Globus pallidus (tissue), 1 donor: ENCODE measurements at regions not wholly inside any gene's neighbourhood (a gene's known extent, or its start where the extent isn't known, plus 50 kb on each side); places are given as distances from the start of the nearest gene placed in this dataset.
"Not testable (repeated sequence)": the region's sequence is repeated elsewhere in the genome, so short reads cannot be mapped to it uniquely, and the experiment has no call there.

Experiments
- DNase-seq: peaks from one replicate; pipeline ENCODE4 v3.0.0-alpha.2; 2015; ENCODE audit warnings: low spot score

GRCh38 chr20:17891131-17891530 is 77.5 kb downstream of the SNX5 start:
- not testable (repeated sequence) for DNase-seq

- no peak for DNase-seq
These were observed 78.3 kb downstream of the SNX5 start for GRCh38 chr20:17890330-17890729.

GRCh38 chr20:17889226-17889625 is 79.4 kb downstream of the SNX5 start:
- DNase-seq: no peak

DNA sequence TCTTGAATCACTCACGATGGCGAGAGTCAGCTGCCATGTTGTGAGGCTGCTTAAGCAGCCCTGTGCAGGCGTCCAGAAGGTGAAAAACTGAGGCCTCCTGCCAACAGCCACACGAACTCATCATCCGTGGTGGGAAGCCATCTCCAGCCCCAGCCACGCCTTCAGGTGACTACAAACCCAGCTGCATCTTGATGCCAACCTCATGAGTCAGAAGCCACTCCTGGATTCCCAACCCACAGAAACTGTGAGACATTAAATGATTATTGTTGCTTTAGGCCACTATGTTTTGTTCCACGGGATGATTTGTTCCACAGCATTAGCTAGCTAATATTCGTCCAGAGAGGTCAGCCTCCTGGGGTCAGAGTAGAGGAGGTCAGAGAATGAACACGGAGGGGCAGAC is 80.5 kb downstream of the SNX5 start:
- no peak for DNase-seq

DNA sequence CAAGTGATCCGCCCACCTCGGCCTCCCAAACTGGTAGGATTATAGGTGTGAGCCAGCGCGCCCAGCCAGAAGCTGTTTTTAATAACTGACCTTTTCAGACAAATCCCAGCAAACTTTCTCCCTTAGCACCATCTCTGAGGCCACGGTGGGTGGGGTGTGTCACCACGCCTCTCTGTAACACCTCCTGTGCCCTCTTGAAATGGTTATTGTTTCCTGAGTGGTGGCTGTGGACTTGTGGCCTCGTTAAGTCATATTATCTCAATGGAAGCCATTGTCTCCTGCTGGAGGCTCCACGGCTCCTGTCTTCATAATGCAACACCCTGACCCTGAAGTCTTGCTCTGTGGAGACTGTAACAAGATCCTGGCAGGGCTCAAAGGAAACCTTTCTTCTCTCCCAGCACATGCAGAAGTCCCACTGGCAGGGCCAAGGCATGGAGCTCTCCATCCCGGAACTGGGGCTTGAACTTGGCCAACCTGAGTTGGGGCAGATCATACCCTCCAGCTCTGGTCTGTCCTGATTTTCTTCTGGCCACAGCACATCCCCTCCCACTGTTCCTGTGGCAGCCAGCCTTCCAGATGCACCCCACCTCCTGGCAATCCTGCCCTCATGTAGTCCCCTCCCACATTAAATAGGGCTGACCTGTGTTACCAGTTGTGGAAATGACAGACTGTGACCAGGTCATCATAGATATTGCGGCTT is 81.1 kb downstream of the SNX5 start:
- no peak for DNase-seq

DNA sequence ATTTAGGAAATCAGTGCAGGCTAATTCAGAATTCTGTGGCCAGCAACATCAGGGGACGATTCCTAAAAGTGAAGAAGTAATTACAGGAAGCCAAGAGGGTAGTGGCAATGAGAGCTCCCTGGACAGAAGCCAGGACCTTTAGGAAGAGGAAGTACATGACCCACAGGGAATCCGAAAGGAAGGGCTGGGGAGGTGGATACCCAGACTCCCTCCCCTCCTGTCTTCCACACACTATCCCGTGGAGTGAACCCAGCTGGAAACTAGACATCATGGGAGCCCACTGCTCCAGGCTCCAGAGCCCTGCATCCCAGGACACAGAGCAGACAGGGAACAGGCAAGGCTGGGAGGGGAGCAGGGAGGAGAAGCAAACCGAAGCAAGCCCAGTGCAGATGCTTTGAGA is 83.0 kb downstream of the SNX5 start:
- peak; percentile 33 for DNase-seq

- no peak for DNase-seq
These were observed 83.5 kb downstream of the SNX5 start for GRCh38 chr20:17885076-17885475.

DNA sequence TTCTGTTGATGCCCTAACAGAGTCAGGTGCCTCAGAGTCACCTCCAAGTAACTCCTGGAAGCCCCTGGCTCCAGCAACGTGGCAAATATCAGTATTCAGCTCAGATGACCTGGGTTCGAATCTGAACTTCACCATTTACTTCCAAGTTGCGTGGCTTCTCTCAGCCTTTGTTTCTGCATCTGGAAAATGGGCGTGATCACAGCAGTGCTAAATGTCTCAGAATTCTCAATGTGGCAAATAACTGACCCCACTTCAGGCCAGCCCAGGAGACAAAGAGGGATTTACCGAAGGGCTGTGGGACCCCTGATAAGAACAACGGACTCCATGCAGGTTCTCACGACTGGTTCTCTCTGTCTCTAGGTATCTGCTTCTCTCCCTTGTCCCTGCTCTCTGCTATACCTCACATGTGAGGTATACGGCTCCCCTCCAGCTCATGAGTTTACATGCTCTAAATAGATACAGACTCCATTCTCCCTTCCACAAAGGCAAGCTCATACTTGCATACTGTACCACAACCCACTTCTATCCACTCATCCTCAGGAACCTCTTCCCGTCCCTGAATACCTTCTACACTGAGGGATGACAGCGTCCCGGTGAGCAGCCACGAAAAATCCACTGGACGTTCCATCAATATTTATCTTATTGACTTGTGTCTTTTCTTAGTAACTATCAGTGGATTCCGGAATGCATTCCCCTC is 84.1 kb downstream of the SNX5 start:
- no peak for DNase-seq

DNA sequence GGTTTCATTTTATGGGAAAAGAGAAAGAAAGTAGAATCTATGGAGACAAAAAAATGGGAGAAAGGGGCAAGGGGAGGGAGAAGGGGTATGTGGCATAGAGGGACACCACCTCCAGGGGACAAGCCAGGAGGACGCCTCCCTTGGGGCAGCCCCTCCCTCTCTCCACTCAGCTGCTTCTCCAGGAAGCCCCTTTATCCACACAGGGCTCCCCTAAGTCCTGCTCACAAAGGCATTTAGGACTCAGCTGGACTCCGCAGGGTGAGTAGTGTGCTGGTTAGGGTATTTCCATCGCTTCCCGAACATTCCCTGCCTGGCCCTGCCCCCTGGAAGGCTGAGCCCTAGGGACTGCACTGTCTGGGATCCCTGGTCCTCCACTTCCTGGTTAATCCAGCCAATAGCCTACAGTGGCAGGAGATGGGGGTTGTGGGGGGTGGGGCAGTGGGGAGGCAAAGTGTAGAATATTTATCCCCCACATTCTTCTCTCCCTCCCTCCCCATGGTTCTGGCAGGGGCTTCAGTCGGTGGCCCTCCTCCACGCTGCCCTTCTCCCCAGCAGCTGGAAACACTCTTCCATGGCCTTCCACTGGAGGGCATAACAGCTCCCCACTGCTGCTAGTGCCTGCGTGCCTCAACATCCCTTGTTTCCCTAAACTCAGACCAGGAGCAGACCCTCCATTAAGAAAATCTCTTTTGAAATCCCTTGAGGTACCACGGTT is 84.8 kb downstream of the SNX5 start:
- DNase-seq: no peak

GRCh38 chr20:17882834-17883591 is 85.6 kb downstream of the SNX5 start:
- no peak for DNase-seq

GRCh38 chr20:17882065-17882833 is 86.3 kb downstream of the SNX5 start:
- peak; percentile 65 for DNase-seq

DNA sequence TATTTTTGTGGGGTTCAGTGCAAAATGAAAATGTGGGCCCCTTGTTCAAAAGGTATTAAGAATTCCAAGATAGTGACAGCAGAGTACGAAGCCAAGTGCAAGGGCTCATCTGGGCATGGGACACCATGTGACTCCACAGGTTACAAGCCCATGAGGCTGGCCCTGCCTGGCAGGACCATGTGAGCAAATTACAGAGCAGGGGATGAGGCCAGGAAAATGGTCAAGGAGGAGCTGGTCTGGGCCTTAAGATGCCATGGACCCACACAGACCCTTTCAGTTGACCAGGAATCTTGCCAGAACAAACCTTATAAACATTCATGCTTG is 86.9 kb downstream of the SNX5 start:
- DNase-seq: no peak

GRCh38 chr20:17878912-17879602 is 89.5 kb downstream of the SNX5 start:
- no peak for DNase-seq

GRCh38 chr20:17878069-17878911 is 90.3 kb downstream of the SNX5 start:
- no peak for DNase-seq

DNA sequence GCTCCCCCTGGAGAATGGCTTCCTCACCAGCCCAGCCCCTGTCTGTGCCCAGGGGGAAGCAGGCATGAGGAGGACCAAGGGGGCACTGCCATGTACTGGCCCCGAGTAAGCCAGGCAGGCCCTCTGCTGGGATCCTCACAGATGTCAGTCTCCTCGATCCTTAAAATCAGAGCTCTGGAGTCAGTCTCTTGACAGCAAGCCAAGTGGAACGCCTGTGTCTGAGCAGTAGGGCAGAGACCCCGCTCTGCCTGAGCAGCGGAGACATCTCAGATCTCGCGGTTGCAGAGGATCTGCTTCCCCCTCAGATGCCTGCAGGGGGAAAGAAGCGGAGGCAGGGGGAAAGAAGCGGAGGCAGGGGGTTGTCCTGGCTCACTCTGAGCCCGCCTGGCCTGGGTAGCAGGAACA is 92.6 kb downstream of the SNX5 start:
- DNase-seq: no peak

DNA sequence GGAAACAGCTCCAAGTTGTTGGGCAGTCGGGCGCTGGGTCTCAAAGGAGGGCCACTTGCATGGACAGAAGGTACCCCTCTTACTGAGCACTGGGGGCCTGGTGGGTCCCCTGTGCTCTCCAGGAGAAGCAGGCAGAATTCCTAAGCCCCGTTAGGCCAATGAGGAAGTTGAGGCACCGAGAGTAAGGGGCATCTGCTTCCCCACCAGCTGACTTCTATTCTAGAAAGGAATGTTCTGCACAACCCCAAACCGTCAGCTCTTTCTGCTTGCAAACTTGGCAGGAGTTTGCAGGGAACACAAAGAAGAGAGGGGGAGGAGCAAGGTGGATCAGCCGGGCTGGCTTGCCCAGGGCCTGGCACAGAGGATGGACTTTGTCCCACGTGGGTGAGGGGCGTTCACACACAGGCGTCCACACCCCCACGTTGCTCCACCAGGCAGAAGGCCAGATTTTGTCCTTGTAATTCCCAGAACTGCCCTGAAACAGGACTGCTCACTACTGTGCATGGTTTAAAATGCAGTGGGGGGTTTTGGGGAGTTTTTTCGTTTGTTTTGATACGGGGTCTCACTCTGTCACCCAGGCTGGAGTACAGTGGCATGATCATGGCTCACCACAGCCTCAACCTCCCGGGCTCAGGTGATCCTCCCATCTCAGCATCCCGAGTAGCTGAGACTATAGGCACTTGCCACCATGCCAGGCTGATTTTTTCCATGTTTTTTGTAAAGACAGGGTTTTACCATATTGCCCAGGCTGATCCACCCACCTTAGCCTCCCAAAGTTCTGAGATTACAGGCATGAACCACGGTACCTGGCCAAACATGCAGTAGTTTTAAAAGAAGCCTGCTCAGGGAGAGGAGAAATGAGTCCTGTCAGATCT is 93.3 kb downstream of the SNX5 start:
- peak; percentile 47 for DNase-seq

DNA sequence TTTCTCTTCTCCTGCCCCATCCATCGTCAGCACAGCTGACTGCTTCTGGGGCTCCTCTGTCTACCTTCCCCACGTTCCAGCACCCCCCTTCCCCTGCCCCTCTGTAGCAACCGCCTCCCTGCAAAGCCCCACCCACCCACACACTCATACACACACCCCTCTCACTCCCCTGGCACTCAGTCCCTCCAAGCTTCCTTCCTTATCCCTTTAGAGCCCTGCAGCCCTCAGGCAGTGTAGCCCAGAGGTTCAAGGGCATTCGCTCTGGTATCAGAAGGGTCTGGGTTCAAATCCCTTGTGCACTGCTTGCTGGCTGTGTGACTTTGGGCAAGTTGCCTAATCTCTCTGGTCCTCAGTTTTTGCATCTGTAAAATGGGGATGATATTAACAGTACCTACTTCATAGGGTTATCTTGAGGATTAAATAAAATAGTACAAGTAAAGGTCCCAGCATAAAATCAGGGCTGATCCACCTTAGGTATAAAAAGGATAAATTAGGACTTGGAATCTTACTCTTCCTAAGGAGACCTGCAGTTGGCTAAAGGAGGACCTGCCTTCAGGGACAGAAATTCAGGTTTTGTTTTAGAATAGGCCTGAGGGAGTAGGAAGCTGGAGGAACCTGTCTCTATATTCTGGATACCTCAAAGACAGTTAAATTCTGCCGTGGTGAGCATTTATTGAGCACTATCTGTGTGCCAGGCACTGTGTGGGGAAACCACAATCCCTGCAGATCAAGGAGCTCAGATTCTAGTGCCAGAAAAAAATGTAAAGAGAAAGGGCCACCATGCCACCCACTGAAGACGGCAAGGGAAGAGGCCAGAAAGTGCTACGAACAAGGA is 94.1 kb downstream of the SNX5 start:
- no peak for DNase-seq
